ENCODE measurements at regions not wholly inside any gene's neighbourhood (a gene's known extent, or its start where the extent isn't known, plus 50 kb on each side); places are given as distances from the start of the nearest gene placed in this dataset.

- intact Hi-C loops (cut with DNase I), result no loop called here
- no peak for DNase-seq (ENCODE audit: low spot score)
Measured at GRCh38 chr11:70530629-70531185, 132.4 kb downstream of the CTTN start.

GRCh38 chr11:70531281-70532065, 133.1 kb downstream of the CTTN start:
- intact Hi-C loops (cut with DNase I), result no loop called here
- no peak for DNase-seq (ENCODE audit: low spot score)

- no peak for DNase-seq (ENCODE audit: low spot score)
- intact Hi-C loops (cut with DNase I), result no loop called here
Measured at GRCh38 chr11:70532066-70532440, 133.7 kb downstream of the CTTN start.

- no peak for DNase-seq (ENCODE audit: low spot score)
- intact Hi-C loops (cut with DNase I), result no loop called here
Measured at GRCh38 chr11:70532731-70533130, 134.4 kb downstream of the CTTN start.

GRCh38 chr11:70535191-70535971, 137.1 kb downstream of the CTTN start:
- DNase-seq (ENCODE audit: low spot score), result no peak
- intact Hi-C loops (cut with DNase I), result no loop called here

GRCh38 chr11:70536051-70536877, 137.9 kb downstream of the CTTN start:
- no peak for DNase-seq (ENCODE audit: low spot score)
- intact Hi-C loops (cut with DNase I), result no loop called here

GRCh38 chr11:70537576-70538571, 139.5 kb downstream of the CTTN start:
- DNase-seq (ENCODE audit: low spot score), result no peak
- intact Hi-C loops (cut with DNase I), result no loop called here

- no peak for DNase-seq (ENCODE audit: low spot score)
- intact Hi-C loops (cut with DNase I), result no loop called here
Measured at GRCh38 chr11:70538641-70539359, 140.5 kb downstream of the CTTN start.

GRCh38 chr11:70539360-70540095, 141.2 kb downstream of the CTTN start:
- DNase-seq (ENCODE audit: low spot score), result no peak
- intact Hi-C loops (cut with DNase I), result no loop called here

GRCh38 chr11:70540196-70540595, 141.9 kb downstream of the CTTN start:
- intact Hi-C loops (cut with DNase I), result no loop called here
- no peak for DNase-seq (ENCODE audit: low spot score)

GRCh38 chr11:70541176-70541575, 142.8 kb downstream of the CTTN start:
- intact Hi-C loops (cut with DNase I), result no loop called here
- DNase-seq (ENCODE audit: low spot score), result no peak

- intact Hi-C loops (cut with DNase I), result no loop called here
- no peak for DNase-seq (ENCODE audit: low spot score)
Measured at GRCh38 chr11:70541699-70542098, 143.4 kb downstream of the CTTN start.

- intact Hi-C loops (cut with DNase I), result no loop called here
- no peak for DNase-seq (ENCODE audit: low spot score)
Measured at GRCh38 chr11:70542406-70542805, 144.1 kb downstream of the CTTN start.

- DNase-seq (ENCODE audit: low spot score), result no peak
- intact Hi-C loops (cut with DNase I), result no loop called here
Measured at GRCh38 chr11:70542811-70543210, 144.5 kb downstream of the CTTN start.

GRCh38 chr11:70543611-70544010, 145.3 kb downstream of the CTTN start:
- intact Hi-C loops (cut with DNase I), result no loop called here
- DNase-seq (ENCODE audit: low spot score), result no peak

- intact Hi-C loops (cut with DNase I), result no loop called here
- DNase-seq (ENCODE audit: low spot score), result no peak
Measured at GRCh38 chr11:70544067-70544773, 145.9 kb downstream of the CTTN start.
